DND-41 (cell line): ENCODE measurements at regions not wholly inside any gene's neighbourhood (a gene's known extent, or its start where the extent isn't known, plus 50 kb on each side); places are given as distances from the start of the nearest gene placed in this dataset.

Experiments used
- EZH2 ChIP-seq: IDR thresholded peaks from 3 replicates; pipeline ENCODE4 v1.6.1; 2012; ENCODE audit warnings: borderline replicate concordance, low read depth, mild to moderate bottlenecking, moderate library complexity, low read length, inconsistent platforms; ENCODE audit not compliant: severe bottlenecking
- TF ChIP-seq, protein P1 (sequence below): IDR thresholded peaks from 2 replicates; pipeline ENCODE4 v1.5.1; 2012; ENCODE audit warnings: borderline replicate concordance, low read length, moderate library complexity, mild to moderate bottlenecking; ENCODE audit not compliant: poor library complexity, severe bottlenecking; ENCODE audit errors: extremely low read depth

DNA sequence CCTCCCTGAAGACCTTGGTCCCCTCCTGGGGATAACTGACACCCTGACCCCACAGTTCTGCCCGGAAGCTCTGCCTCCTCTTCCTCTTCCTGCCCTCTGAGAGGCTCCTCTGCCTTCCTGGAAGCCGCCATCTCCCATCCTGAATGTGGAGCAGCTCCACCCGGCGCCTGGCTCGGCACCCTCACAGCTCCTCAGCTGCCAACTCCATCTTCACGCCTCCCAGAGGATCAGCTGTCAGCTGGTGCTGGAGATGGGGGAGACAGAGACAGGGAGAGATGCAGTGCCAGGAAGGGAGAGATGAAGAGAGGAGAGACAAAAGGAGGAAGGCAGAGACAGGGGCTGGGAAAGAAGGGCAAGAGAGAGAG is 210.4 kb upstream of the CSF3R start:
- TF ChIP-seq, protein P1, sequence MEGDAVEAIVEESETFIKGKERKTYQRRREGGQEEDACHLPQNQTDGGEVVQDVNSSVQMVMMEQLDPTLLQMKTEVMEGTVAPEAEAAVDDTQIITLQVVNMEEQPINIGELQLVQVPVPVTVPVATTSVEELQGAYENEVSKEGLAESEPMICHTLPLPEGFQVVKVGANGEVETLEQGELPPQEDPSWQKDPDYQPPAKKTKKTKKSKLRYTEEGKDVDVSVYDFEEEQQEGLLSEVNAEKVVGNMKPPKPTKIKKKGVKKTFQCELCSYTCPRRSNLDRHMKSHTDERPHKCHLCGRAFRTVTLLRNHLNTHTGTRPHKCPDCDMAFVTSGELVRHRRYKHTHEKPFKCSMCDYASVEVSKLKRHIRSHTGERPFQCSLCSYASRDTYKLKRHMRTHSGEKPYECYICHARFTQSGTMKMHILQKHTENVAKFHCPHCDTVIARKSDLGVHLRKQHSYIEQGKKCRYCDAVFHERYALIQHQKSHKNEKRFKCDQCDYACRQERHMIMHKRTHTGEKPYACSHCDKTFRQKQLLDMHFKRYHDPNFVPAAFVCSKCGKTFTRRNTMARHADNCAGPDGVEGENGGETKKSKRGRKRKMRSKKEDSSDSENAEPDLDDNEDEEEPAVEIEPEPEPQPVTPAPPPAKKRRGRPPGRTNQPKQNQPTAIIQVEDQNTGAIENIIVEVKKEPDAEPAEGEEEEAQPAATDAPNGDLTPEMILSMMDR, result no peak
- no peak for TF ChIP-seq EZH2
